Neural cell (in vitro differentiated cells): ENCODE measurements at regions not wholly inside any gene's neighbourhood (a gene's known extent, or its start where the extent isn't known, plus 50 kb on each side); places are given as distances from the start of the nearest gene placed in this dataset.

Experiments used
- H2AFZ ChIP-seq: fragments of 200-600, 300-800 bp; sonication (generic), shearing (Covaris generic); 2 replicates; pipeline ENCODE4 v1.6.0; 2014; ENCODE audit warnings: low read depth, mild to moderate bottlenecking, antibody characterized with exemption, low read length, moderate library complexity
- H3F3A ChIP-seq: fragments of 200-600 bp; shearing (Covaris generic); 2 replicates; pipeline ENCODE4 v1.6.1; 2016; ENCODE audit warnings: mild to moderate bottlenecking, moderate library complexity, mixed read lengths, antibody characterized with exemption, low read length; ENCODE audit not compliant: insufficient read depth, poor library complexity, severe bottlenecking
- H3K27ac ChIP-seq: fragments of 200-600, 300-800 bp; sonication (generic), shearing (Covaris generic); 2 replicates; pipeline ENCODE4 v1.5.1; 2014; ENCODE audit warnings: mild to moderate bottlenecking, low read length, moderate library complexity
- H3K27me3 ChIP-seq: fragments of 300-800, 200-600 bp; sonication (generic), shearing (Covaris generic); 2 replicates; pipeline ENCODE4 v1.6.0; 2014; ENCODE audit warnings: mild to moderate bottlenecking, low read depth, low read length, moderate library complexity; ENCODE audit not compliant: insufficient read depth
- H3K36me3 ChIP-seq: fragments of 300-800, 200-600 bp; sonication (generic), shearing (Covaris generic); 2 replicates; pipeline ENCODE4 v1.5.1; 2014; ENCODE audit warnings: mild to moderate bottlenecking, antibody characterized with exemption, low read length, moderate library complexity; ENCODE audit not compliant: insufficient read depth
- H3K4me2 ChIP-seq: fragments of 300-800, 200-600 bp; sonication (generic), shearing (Covaris generic); 2 replicates; pipeline ENCODE4 v1.6.0; 2014; ENCODE audit warnings: mild to moderate bottlenecking, low read length
- H3K4me3 ChIP-seq: fragments of 300-800, 200-600 bp; sonication (generic), shearing (Covaris generic); 2 replicates; pipeline ENCODE4 v1.5.1; 2014; ENCODE audit warnings: mild to moderate bottlenecking, low read length, moderate library complexity
- H3K79me2 ChIP-seq: fragments of 200-600 bp; shearing (Covaris generic); replicated peaks from 2 replicates; pipeline ENCODE4 v1.6.0; 2014; ENCODE audit warnings: mild to moderate bottlenecking, low read length, moderate library complexity; ENCODE audit not compliant: insufficient read depth
- H3K9ac ChIP-seq: fragments of 300-800, 200-600 bp; sonication (generic), shearing (Covaris generic); 2 replicates; pipeline ENCODE4 v1.6.1; 2016; ENCODE audit warnings: mild to moderate bottlenecking, low read length, mixed read lengths
- H3K9me2 ChIP-seq: fragments of 200-600 bp; shearing (Covaris generic); 2 replicates; pipeline ENCODE4 v1.6.1; 2016; ENCODE audit warnings: mild to moderate bottlenecking, low read length, mixed read lengths; ENCODE audit not compliant: insufficient read depth
- H3K9me3 ChIP-seq: fragments of 200-600, 300-800 bp; sonication (generic), shearing (Covaris generic); 2 replicates; pipeline ENCODE4 v1.6.1; 2016; ENCODE audit warnings: mild to moderate bottlenecking, mixed run types, low read length, moderate library complexity, mixed read lengths
- H4K20me1 ChIP-seq: fragments of 200-600 bp; shearing (Covaris generic); 2 replicates; pipeline ENCODE4 v1.6.1; 2016; ENCODE audit warnings: mild to moderate bottlenecking, mixed run types; ENCODE audit not compliant: insufficient read depth
- CTCF ChIP-seq: fragments of 450-650 bp; IDR thresholded peaks from 2 replicates; pipeline ENCODE4 v1.5.1; 2014; ENCODE audit warnings: antibody characterized with exemption, mild to moderate bottlenecking, moderate library complexity; ENCODE audit not compliant: poor library complexity, severe bottlenecking
- EP300 ChIP-seq: fragments of 450-650 bp; conservative IDR thresholded peaks from 2 replicates; pipeline ENCODE4 v1.6.1; 2014; ENCODE audit warnings: antibody characterized with exemption, mild to moderate bottlenecking, moderate library complexity; ENCODE audit not compliant: poor library complexity, severe bottlenecking
- EZH2 ChIP-seq: fragments of 200-600, 300-800 bp; shearing (Covaris generic), sonication (generic); IDR thresholded peaks from 2 replicates; pipeline ENCODE4 v1.6.1; 2014; ENCODE audit warnings: antibody characterized with exemption, low read length, borderline replicate concordance, mild to moderate bottlenecking; ENCODE audit not compliant: insufficient read depth, poor library complexity, severe bottlenecking
- MXI1 ChIP-seq: fragments of 450-650 bp; conservative IDR thresholded peaks from 2 replicates; pipeline ENCODE4 v1.6.1; 2014; ENCODE audit warnings: antibody characterized with exemption, mild to moderate bottlenecking; ENCODE audit not compliant: poor library complexity, severe bottlenecking
- POLR2AphosphoS5 ChIP-seq: IDR thresholded peaks from 2 replicates; pipeline ENCODE4 v1.6.1; 2012
- RAD21 ChIP-seq: fragments of 450-650 bp; conservative IDR thresholded peaks from 2 replicates; pipeline ENCODE4 v1.6.1; 2014; ENCODE audit warnings: antibody characterized with exemption, mild to moderate bottlenecking, moderate library complexity
- SMC3 ChIP-seq: fragments of 450-650 bp; conservative IDR thresholded peaks from 2 replicates; pipeline ENCODE4 v1.6.1; 2014; ENCODE audit warnings: antibody characterized with exemption, mild to moderate bottlenecking, moderate library complexity; ENCODE audit not compliant: poor library complexity
- TAF1 ChIP-seq: IDR thresholded peaks from 2 replicates; pipeline ENCODE4 v1.6.1; 2012; ENCODE audit warnings: low read depth
- small RNA-seq, 3 experiments: library from RNA; depleted of rRNA; stranded (forward); fragments of <200 nt; gene quantifications; one replicate each; pipeline ENCODE3, GENCODE V24; 2012
- TF ChIP-seq, protein P1 (sequence below): IDR thresholded peaks from 2 replicates; pipeline ENCODE4 v1.6.1; 2012; ENCODE audit warnings: borderline replicate concordance

DNA sequence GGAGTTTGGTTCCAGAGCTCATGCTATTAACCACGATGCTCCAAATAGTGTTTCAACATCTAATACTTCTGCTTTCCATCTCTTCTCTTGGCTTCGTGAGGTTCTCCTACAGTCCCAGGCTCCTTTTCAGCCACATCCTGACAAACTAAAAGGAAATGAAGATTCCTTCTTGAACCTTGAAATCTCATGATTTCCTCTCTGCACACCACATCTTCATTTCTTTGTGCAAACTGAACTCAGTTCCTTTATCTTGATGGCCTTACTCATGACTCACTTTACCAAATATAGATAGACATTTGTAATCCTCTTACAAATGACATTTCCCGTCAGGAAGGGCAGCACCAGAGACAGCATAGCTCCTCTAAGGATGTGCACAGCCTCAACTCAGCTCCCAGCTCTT is 50.0 kb upstream of the ITGA4 start:
- no peak overlapping the region for H3K27ac ChIP-seq
- TF ChIP-seq MXI1 (no peak), CTCF (no peak), EZH2 (no peak), SMC3 (no peak), POLR2AphosphoS5 (no peak), RAD21 (no peak), EP300 (no peak), TAF1 (no peak)
- TF ChIP-seq, protein P1, sequence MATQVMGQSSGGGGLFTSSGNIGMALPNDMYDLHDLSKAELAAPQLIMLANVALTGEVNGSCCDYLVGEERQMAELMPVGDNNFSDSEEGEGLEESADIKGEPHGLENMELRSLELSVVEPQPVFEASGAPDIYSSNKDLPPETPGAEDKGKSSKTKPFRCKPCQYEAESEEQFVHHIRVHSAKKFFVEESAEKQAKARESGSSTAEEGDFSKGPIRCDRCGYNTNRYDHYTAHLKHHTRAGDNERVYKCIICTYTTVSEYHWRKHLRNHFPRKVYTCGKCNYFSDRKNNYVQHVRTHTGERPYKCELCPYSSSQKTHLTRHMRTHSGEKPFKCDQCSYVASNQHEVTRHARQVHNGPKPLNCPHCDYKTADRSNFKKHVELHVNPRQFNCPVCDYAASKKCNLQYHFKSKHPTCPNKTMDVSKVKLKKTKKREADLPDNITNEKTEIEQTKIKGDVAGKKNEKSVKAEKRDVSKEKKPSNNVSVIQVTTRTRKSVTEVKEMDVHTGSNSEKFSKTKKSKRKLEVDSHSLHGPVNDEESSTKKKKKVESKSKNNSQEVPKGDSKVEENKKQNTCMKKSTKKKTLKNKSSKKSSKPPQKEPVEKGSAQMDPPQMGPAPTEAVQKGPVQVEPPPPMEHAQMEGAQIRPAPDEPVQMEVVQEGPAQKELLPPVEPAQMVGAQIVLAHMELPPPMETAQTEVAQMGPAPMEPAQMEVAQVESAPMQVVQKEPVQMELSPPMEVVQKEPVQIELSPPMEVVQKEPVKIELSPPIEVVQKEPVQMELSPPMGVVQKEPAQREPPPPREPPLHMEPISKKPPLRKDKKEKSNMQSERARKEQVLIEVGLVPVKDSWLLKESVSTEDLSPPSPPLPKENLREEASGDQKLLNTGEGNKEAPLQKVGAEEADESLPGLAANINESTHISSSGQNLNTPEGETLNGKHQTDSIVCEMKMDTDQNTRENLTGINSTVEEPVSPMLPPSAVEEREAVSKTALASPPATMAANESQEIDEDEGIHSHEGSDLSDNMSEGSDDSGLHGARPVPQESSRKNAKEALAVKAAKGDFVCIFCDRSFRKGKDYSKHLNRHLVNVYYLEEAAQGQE: no peak
- H4K20me1 ChIP-seq: no peaks in the 10 kb centered on the region
- H3K36me3 ChIP-seq: no peaks in the 10 kb centered on the region
- H3K79me2 ChIP-seq: no peaks in the 10 kb centered on the region
- no peaks in the 10 kb centered on the region for H3K9me2 ChIP-seq
- H2AFZ ChIP-seq: no peak overlapping the region
- no peak overlapping the region for H3K9ac ChIP-seq
- no peak overlapping the region for H3K4me3 ChIP-seq
- no peak overlapping the region for H3K4me2 ChIP-seq
- no peaks in the 10 kb centered on the region for H3K9me3 ChIP-seq
- H3K27me3 ChIP-seq: no peaks in the 10 kb centered on the region
- no peaks in the 10 kb centered on the region for H3F3A ChIP-seq

Small RNAs in the stretch of these regions (small RNA-seq; reads per million reads assigned to genes)
- 0 reads per million in 3 experiments for gene MIR4437
